GM12872 (cell line): ENCODE measurements at regions not wholly inside any gene's neighbourhood (a gene's known extent, or its start where the extent isn't known, plus 50 kb on each side); places are given as distances from the start of the nearest gene placed in this dataset.

Experiments used
- TF ChIP-seq, protein P1 (sequence below): IDR thresholded peaks from 3 replicates; pipeline ENCODE4 v1.5.1; 2011; ENCODE audit warnings: low read depth, mild to moderate bottlenecking, low read length, moderate library complexity; ENCODE audit not compliant: insufficient read depth

DNA sequence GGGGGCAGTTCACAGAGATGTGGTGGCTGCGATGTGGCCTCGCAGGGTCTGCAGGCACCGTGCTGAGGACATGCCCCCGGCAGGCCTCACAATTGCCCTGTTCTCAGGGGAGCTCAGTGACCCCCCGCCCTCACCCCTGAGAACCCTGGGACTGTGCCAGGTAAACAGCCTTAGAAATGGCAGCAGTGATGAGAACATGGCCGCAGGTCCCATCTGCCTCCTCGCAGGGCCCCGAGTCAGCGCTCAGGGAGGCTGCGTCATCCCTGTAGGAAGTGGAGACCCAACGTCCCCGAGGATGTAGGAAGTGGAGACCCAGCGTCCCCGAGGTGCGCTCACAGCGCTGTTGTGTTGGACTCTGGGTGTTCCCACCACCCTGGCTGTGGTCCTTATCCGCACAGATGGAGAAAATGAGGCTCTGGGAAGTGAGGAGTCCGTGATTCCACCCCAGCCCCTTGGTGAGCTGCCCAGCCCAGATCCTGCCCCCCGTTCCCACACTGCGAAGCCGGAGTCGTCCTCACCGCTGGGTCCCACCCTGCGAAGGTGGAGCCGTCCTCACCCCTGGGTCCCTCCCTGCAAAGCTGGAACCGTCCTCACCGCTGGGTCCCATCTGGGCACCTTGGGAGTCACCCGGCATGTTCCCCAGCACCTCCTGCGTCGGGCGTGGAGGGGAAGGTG is 1086.8 kb downstream of the BRD1 start:
- TF ChIP-seq, protein P1, sequence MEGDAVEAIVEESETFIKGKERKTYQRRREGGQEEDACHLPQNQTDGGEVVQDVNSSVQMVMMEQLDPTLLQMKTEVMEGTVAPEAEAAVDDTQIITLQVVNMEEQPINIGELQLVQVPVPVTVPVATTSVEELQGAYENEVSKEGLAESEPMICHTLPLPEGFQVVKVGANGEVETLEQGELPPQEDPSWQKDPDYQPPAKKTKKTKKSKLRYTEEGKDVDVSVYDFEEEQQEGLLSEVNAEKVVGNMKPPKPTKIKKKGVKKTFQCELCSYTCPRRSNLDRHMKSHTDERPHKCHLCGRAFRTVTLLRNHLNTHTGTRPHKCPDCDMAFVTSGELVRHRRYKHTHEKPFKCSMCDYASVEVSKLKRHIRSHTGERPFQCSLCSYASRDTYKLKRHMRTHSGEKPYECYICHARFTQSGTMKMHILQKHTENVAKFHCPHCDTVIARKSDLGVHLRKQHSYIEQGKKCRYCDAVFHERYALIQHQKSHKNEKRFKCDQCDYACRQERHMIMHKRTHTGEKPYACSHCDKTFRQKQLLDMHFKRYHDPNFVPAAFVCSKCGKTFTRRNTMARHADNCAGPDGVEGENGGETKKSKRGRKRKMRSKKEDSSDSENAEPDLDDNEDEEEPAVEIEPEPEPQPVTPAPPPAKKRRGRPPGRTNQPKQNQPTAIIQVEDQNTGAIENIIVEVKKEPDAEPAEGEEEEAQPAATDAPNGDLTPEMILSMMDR: no peak

DNA sequence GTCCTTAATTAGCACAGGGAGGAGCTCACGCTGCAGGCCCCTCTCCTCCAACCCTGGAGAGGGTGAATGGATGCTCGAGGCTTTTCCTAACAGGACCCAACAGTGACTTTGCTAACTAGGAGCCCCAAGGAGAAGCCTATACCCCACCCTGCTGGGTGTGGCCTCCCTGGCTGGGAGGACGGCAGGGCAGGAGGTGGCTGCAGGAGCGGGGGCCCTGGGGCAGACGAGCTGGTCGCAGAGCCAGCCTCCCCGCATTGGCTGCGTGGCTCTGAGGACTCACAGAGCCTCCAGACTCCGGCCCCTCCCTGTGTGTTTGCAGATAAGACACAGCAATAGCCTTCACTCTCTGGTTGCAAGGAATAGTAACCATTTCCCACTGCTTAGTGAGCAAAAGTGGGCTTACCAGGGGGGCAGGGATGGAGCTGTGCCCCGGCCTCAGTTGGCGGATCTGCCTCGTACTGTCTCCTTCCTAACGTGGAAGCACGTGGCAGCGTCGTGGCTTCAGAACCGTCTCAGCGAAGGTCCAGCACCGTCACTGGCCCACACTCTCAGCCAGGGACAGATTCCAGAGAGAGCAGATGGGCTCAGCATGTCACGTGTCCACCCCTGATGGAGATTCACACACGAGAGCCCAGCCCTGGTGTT is 1087.5 kb downstream of the BRD1 start:
- TF ChIP-seq, protein P1: no peak

- TF ChIP-seq, protein P1: no peak
Observed at GRCh38 chr22:48739348-48740085, 1088.2 kb downstream of the BRD1 start.

DNA sequence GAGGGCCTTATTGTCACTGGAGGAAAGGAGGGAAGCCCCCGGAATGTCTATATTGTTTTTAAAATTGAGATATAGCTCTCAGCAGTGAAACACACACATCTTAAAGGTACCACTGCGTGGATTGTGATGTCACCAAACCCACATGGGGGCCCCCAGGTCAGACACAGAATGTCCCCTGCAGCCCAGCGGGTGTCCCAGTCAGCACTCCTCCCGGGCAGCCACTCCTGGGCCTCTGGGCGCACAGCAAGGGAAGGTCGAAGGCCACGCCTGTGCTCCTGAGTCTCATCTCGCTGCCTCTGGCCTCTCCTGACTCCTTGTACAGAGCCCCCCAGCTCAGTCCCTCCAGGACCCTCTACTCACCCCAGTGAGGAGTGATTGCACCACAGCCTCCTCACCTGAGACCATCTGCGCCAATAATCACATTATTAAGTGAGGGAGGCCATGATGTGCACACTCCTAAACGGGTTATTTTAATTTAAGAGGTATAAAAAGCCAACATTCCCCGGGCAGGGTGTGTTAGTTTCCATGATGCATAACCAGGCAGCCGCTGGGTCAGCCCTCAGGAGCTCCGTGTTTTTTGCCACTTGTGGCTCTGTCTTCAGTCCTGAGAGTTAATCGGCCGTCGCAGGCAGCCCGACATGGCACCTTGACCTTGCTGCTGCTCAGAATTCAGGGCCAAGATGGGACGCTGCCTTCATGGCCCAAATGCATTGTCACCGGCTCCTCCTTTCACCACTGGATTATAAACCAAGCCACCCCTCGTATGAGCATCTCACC is 1089.3 kb downstream of the BRD1 start:
- TF ChIP-seq, protein P1: no peak

DNA sequence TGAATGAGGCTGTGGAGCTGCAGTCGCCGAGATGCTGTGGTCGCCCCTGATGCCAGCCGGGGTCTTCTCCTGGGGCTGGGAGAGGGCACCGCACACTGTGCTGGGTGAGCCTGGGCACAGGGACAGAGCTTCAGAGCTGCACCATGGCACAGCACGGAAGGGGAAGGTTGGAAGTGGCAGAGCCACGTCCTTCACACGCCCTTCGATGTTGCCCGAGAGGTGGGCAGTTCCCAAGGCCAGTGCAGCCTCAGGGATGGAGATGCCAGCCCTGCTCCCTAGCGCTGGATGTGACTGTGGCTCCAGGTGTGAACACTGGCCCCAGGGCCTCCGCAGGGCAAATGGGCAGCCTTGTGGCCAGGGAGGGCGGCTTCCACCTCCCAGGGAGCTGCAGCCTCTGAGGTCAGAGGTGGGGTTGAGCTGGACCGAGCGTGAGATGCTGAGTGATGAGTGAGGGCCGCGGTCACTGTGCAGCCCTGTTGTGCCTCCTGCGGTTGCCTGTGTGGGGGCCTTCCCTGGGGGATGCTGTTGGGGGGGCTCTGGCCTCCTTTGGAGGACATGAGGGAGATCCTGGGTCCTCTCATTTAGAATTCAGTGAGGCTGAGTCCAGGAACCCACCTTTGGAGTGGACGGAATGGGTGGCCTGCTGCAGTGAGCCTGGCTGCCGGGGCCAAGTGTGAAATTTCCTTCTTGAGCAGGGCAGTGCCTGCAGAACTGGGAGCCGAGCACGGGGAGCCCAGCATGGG is 1090.0 kb downstream of the BRD1 start:
- TF ChIP-seq, protein P1: no peak

DNA sequence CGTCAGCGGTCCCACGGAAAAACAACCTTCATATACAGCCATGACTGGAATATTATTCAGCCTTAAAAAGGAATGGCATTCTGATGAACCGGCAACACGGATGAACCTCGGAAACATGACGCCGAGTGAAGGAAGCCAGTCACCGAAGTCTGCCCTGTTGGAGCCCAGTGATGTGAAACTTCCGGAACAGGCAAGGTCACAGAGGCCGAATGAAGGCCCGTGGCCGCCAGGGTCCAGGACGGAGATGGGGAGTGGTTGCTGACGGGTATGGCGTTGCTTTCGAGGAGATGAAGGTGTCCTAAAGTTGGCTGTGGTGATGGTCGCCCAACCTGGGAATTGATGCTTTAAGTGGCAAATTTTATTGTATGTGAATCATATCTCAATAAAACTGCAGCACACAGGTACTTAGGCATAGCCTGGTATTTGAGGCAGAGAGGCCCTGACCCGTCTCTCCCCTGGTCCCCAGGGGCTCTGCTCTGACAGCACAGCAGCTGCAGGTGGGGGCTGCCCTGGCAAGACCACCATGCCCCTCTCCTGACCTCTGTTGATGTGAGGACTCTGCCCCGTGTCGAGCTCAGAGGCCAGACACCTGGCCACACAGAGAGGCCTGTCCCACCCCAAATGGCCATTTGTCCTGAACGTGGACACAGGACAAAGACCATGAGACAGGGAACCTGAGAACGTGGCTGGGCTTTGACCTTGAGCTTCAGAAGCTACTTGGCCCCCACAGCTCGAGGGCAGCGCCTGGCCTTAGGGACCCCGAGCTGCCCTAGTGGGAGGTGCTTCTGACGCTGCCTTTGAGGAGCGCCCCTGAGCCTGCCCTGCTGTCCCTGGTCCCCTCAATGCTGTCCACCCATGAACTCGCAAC is 1090.8 kb downstream of the BRD1 start:
- TF ChIP-seq, protein P1: no peak
